Fibroblast of pulmonary artery (primary cell): ENCODE measurements at regions not wholly inside any gene's neighbourhood (a gene's known extent, or its start where the extent isn't known, plus 50 kb on each side); places are given as distances from the start of the nearest gene placed in this dataset.

Source experiments
- DNase-seq: peaks from one replicate; pipeline ENCODE4 v3.0.0-alpha.2; 2010; ENCODE audit warnings: low read depth
- H3K4me3 ChIP-seq: replicated peaks from 2 replicates; pipeline ENCODE4 v1.5.1; 2011; ENCODE audit warnings: low read depth, mild to moderate bottlenecking, control low read depth, low read length, moderate library complexity
- TF ChIP-seq, protein P1 (sequence below): IDR thresholded peaks from 2 replicates; pipeline ENCODE4 v1.5.1; 2011; ENCODE audit warnings: mild to moderate bottlenecking, control low read depth, low read length, inconsistent platforms; ENCODE audit errors: missing control alignments

GRCh38 chrX:39905946-39906345 lies 191.8 kb downstream of the BCOR start:
- DNase-seq = no peak
- H3K4me3 ChIP-seq = no peak overlapping the region
- TF ChIP-seq, protein P1, sequence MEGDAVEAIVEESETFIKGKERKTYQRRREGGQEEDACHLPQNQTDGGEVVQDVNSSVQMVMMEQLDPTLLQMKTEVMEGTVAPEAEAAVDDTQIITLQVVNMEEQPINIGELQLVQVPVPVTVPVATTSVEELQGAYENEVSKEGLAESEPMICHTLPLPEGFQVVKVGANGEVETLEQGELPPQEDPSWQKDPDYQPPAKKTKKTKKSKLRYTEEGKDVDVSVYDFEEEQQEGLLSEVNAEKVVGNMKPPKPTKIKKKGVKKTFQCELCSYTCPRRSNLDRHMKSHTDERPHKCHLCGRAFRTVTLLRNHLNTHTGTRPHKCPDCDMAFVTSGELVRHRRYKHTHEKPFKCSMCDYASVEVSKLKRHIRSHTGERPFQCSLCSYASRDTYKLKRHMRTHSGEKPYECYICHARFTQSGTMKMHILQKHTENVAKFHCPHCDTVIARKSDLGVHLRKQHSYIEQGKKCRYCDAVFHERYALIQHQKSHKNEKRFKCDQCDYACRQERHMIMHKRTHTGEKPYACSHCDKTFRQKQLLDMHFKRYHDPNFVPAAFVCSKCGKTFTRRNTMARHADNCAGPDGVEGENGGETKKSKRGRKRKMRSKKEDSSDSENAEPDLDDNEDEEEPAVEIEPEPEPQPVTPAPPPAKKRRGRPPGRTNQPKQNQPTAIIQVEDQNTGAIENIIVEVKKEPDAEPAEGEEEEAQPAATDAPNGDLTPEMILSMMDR = no peak

- TF ChIP-seq, protein P1 = no peak
- peak; percentile 90 for DNase-seq
- H3K4me3 ChIP-seq = no peak overlapping the region
Observed at GRCh38 chrX:39907964-39908661, 189.6 kb downstream of the BCOR start.

GRCh38 chrX:39909996-39910395 lies 187.8 kb downstream of the BCOR start:
- DNase-seq = no peak
- TF ChIP-seq, protein P1 = no peak
- no peak overlapping the region for H3K4me3 ChIP-seq

DNA sequence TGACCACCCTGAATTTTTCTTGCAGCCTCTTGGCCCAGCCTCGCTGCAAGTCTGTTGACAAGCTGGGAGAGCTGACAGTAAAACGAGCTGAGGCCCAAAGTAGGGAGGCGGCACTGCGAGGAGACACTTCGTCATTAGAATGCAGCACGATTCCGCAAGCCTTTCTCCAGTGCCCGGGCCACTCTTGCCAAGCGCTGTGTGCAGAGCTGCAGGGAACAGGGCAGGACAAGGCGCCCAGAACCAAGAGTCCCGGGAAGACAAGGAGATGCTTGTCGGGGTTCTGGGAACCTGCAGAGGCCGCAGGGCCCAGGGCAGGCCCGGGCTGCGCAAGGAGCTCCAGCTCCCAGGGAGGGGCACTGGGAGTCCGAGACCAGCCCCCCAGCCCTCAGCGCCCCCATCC lies 187.1 kb downstream of the BCOR start:
- DNase-seq = no peak
- no peak overlapping the region for H3K4me3 ChIP-seq
- TF ChIP-seq, protein P1 = no peak

GRCh38 chrX:39911278-39911897 lies 186.4 kb downstream of the BCOR start:
- TF ChIP-seq, protein P1 = no peak

GRCh38 chrX:39912126-39912525 lies 185.6 kb downstream of the BCOR start:
- H3K4me3 ChIP-seq = no peak overlapping the region
- no peak for DNase-seq
- TF ChIP-seq, protein P1 = no peak

More at GRCh38 chrX:39911278-39911897, 186.4 kb downstream of the BCOR start:
- no peak for DNase-seq
- H3K4me3 ChIP-seq = no peak overlapping the region

- DNase-seq = no peak
- TF ChIP-seq, protein P1 = no peak
- H3K4me3 ChIP-seq = no peak overlapping the region
Observed at GRCh38 chrX:39915081-39915480, 182.7 kb downstream of the BCOR start.
